Astrocyte of the spinal cord (primary cell): ENCODE measurements at regions not wholly inside any gene's neighbourhood (a gene's known extent, or its start where the extent isn't known, plus 50 kb on each side); places are given as distances from the start of the nearest gene placed in this dataset.
"Not testable (repeated sequence)": the region's sequence is repeated elsewhere in the genome, so short reads cannot be mapped to it uniquely, and the experiment has no call there.

Experiments
- DNase-seq: peaks from one replicate; pipeline ENCODE4 v3.0.0; 2011; ENCODE audit warnings: low read depth, low spot score
- H3K4me3 ChIP-seq: 2 replicates; pipeline ENCODE4 v1.5.1; 2011; ENCODE audit warnings: low read depth, mild to moderate bottlenecking, low read length, moderate library complexity
- in situ Hi-C: cut with HindIII; loops from 2 replicates; pipeline ENCODE4 v1.10.0; 2017; ENCODE audit warnings: low sequenced_read_pairs
- TF ChIP-seq, protein P1 (sequence below): IDR thresholded peaks from 2 replicates; pipeline ENCODE4 v1.5.1; 2012; ENCODE audit warnings: low read depth, mild to moderate bottlenecking, low read length, inconsistent platforms

- DNase-seq = no peak
- in situ Hi-C loops = no loop called here
- TF ChIP-seq, protein P1, sequence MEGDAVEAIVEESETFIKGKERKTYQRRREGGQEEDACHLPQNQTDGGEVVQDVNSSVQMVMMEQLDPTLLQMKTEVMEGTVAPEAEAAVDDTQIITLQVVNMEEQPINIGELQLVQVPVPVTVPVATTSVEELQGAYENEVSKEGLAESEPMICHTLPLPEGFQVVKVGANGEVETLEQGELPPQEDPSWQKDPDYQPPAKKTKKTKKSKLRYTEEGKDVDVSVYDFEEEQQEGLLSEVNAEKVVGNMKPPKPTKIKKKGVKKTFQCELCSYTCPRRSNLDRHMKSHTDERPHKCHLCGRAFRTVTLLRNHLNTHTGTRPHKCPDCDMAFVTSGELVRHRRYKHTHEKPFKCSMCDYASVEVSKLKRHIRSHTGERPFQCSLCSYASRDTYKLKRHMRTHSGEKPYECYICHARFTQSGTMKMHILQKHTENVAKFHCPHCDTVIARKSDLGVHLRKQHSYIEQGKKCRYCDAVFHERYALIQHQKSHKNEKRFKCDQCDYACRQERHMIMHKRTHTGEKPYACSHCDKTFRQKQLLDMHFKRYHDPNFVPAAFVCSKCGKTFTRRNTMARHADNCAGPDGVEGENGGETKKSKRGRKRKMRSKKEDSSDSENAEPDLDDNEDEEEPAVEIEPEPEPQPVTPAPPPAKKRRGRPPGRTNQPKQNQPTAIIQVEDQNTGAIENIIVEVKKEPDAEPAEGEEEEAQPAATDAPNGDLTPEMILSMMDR = no peak
- H3K4me3 ChIP-seq = no peak overlapping the region
Observed at GRCh38 chr1:234892642-234893041, 236.0 kb downstream of the TOMM20 start.

- in situ Hi-C loops = no loop called here
- no peak for DNase-seq
- no peak overlapping the region for H3K4me3 ChIP-seq
- TF ChIP-seq, protein P1 = no peak
Observed at GRCh38 chr1:234891427-234891826, 237.2 kb downstream of the TOMM20 start.

DNA sequence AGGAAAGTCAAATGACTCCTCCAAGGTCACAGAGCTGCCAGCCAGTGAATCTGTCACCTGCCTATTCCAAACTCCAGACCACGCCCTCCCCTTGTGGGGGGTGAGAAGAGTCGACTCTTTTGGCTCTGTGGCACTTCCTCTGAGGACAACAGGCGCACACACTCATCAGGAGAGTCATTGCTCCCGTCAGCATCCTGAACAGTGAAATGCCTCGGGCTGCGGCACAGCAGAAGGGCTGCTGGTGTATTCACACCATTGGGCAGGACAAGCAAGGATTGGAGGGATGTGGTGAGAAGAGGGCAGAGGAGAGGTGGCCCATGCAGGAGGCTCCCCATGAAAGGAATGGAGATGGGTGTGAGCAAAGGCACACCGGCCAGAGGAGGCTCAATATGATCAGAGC is 239.0 kb downstream of the TOMM20 start:
- TF ChIP-seq, protein P1 = no peak
- in situ Hi-C loops = no loop called here
- no peak for DNase-seq
- H3K4me3 ChIP-seq = no peak overlapping the region

DNA sequence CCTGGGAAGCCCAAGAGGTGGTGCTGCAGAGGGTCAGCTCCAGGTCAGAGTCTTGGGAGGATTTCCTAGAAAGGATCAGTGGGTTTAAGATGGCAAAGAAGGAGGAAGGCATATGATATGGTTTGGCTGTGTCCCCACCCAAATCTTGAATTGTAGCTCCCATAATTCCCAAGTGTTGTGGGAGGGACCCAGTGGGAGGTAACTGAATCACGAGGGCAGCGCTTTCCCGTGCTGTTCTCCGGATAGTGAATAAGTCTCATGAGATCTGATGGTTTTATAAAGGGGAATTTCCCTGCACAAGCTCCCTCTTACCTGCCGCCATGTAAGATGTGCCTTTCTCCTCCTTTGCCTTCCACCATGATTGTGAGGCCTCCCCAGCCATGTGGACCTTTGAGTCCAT is 240.4 kb downstream of the TOMM20 start:
- H3K4me3 ChIP-seq, DNase-seq, in situ Hi-C loops: not testable (repeated sequence)

DNA sequence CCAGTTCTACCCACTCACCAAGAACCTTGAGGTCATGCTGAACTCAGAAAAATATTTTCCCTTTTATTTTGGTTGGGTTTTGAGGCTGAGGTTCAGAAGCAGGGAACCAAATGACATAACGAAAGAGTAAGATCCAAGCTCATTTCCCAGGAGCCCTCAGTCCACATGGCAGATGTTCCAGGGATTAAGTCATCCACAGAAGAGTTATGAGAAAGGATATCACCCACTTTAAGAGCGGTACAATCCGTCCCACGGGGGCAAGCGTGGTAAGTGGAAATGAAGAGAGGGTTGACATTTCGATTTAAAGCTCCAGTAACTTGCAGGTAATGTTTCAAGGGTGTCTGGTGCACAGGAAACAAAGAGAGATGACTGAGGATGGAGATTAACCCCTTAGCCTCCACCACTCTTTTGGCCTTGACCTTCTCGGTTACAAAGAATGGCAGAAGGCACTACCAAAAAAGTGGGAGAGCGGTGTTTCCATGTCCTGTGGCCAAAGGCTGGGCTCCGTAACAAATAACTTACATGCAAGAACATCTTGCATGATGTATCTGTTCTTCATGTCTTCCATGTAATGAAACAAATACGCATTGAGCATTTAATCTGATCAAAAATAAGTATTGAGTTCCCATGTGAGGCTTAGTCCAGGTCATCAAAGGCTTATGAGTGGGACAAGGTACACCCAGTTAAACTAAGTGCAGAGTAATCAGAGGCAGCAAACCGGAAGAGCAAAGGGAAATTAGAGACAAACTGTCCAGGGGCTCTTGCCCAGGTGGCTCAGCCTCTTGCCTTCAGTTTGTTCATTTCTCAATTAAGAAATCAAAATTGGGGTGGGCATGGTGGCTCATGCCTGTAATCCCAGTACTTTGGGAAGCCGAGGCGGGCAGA is 241.4 kb downstream of the TOMM20 start:
- in situ Hi-C loops = no loop called here

GRCh38 chr1:234886081-234886984 is 242.3 kb downstream of the TOMM20 start:
- DNase-seq = no peak
- no peak overlapping the region for H3K4me3 ChIP-seq
- in situ Hi-C loops = no loop called here
- TF ChIP-seq, protein P1 = no peak

More for the DNA sequence above, 241.4 kb downstream of the TOMM20 start:
- no peak for DNase-seq
- H3K4me3 ChIP-seq = no peak overlapping the region
- TF ChIP-seq, protein P1 = no peak
